ENCODE measurements at regions not wholly inside any gene's neighbourhood (a gene's known extent, or its start where the extent isn't known, plus 50 kb on each side); places are given as distances from the start of the nearest gene placed in this dataset.

DNA sequence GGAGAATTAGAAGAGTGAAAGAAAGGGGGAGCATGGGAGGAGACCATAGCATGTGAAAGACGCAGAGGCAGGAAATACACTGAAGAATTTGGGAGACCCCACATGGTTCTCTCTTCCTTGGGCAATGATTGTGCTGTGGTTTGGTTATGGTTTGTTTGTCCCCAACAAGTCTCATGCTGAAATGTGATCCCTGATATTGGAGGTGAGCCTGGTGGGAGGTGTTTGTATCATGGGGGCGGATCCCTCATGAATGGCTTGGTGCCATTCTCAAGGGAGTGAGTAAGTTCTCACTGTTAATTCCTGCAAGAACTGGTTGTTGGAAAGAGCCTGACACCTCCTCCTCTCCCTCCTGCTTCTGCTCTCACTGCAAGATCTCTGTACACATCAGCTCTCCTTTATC lies 78.6 kb upstream of the RAI2 start:
- intact Hi-C loops (cut with micrococcal nuclease): no loop called here

DNA sequence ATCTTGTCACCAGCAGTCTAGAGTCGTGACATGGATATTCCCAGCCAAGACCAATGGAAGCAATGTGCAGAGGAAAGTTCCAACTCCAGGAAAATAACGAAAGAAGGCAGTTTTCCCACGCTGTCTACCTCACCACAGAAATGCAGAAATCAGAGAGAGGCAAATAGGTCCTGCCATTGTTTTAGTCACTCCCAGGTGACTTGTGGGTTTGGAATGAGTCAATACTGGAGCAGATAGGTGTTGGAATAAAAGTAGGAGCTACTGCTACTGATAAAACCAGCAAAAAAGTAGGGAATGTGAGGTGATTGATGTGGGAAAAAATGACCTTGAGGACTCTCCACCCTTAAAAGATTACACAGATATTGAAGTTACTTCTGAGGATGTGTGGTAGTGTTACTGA lies 72.8 kb upstream of the RAI2 start:
- intact Hi-C loops (cut with micrococcal nuclease): no loop called here
- DNase-seq: no peak
- H3K4me1 ChIP-seq: no peaks in the 10 kb centered on the region
- no peaks in the 10 kb centered on the region for H3K36me3 ChIP-seq
- H3K9me3 ChIP-seq (replicated peaks): no peaks in the 10 kb centered on the region
- TF ChIP-seq, protein P1, sequence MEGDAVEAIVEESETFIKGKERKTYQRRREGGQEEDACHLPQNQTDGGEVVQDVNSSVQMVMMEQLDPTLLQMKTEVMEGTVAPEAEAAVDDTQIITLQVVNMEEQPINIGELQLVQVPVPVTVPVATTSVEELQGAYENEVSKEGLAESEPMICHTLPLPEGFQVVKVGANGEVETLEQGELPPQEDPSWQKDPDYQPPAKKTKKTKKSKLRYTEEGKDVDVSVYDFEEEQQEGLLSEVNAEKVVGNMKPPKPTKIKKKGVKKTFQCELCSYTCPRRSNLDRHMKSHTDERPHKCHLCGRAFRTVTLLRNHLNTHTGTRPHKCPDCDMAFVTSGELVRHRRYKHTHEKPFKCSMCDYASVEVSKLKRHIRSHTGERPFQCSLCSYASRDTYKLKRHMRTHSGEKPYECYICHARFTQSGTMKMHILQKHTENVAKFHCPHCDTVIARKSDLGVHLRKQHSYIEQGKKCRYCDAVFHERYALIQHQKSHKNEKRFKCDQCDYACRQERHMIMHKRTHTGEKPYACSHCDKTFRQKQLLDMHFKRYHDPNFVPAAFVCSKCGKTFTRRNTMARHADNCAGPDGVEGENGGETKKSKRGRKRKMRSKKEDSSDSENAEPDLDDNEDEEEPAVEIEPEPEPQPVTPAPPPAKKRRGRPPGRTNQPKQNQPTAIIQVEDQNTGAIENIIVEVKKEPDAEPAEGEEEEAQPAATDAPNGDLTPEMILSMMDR (IDR thresholded peaks at IDR 0.05; ENCODE audit: borderline replicate concordance): no peak
- no peaks in the 10 kb centered on the region for H3K27me3 ChIP-seq (ENCODE audit: low read depth)
- H3K27ac ChIP-seq (replicated peaks): no peak overlapping the region
- no peak overlapping the region for H3K4me3 ChIP-seq

More for the DNA sequence above, 78.6 kb upstream of the RAI2 start:
- no peaks in the 10 kb centered on the region for H3K9me3 ChIP-seq (replicated peaks)
- no peak overlapping the region for H3K27ac ChIP-seq (replicated peaks)
- H3K36me3 ChIP-seq: no peaks in the 10 kb centered on the region
- no peaks in the 10 kb centered on the region for H3K4me1 ChIP-seq
- no peak for DNase-seq
- TF ChIP-seq, protein P1 (IDR thresholded peaks at IDR 0.05; ENCODE audit: borderline replicate concordance): no peak
- H3K4me3 ChIP-seq: no peak overlapping the region
- H3K27me3 ChIP-seq (ENCODE audit: low read depth): no peaks in the 10 kb centered on the region

DNA sequence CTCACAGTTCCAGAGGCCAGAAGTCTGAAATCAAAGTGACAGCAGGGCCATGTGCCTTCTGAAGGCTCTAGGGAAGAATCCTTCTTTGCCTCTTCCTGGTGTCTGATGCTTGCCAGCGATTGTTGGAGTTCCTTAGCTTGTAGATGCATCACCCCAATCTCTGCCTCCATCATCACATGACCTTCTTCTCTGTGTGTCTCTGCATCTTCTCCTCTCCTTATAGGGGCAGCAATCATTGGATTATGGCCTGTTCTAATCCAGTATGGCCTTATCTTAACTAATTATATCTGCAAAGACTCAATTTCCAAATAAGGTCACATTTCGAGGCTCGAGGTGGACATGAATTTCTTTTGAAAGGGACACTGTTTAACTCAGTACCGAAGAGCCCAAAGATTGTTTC lies 71.7 kb upstream of the RAI2 start:
- H3K9me3 ChIP-seq (replicated peaks): no peaks in the 10 kb centered on the region
- H3K4me1 ChIP-seq: no peaks in the 10 kb centered on the region
- no peak overlapping the region for H3K4me3 ChIP-seq
- H3K36me3 ChIP-seq: no peaks in the 10 kb centered on the region
- intact Hi-C loops (cut with micrococcal nuclease): no loop called here
- no peaks in the 10 kb centered on the region for H3K27me3 ChIP-seq (ENCODE audit: low read depth)
- TF ChIP-seq, protein P1 (IDR thresholded peaks at IDR 0.05; ENCODE audit: borderline replicate concordance): no peak
- no peak for DNase-seq
- no peak overlapping the region for H3K27ac ChIP-seq (replicated peaks)

DNA sequence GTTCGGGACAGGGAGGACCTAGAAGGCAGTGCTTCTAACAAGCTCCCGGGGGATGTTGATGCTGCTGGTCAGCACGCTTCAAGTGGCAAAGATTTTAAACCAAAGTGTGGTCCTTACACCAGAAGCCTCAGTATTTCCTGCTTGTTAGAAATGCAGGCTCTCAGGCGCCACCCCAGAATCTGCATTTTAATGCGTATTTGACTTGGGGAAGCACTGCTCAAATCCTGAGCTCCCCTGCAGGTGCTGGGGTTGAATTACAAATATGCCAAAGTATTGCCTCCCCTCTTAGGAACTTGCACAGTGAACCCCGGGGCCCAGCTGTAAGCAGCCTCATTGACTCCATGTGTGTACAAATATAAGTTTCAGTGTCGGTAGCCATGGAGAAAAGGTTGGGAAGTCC lies 70.8 kb upstream of the RAI2 start:
- intact Hi-C loops (cut with micrococcal nuclease): no loop called here
- Histone ChIP-seq H3K27me3 (ENCODE audit: low read depth) (no peaks in the 10 kb centered on the region), H3K9me3 (replicated peaks) (no peaks in the 10 kb centered on the region), H3K4me3 (no peak overlapping the region), H3K4me1 (no peaks in the 10 kb centered on the region), H3K27ac (replicated peaks) (no peak overlapping the region), H3K36me3 (no peaks in the 10 kb centered on the region)
- no peak for DNase-seq
- TF ChIP-seq, protein P1 (IDR thresholded peaks at IDR 0.05; ENCODE audit: borderline replicate concordance): no peak

DNA sequence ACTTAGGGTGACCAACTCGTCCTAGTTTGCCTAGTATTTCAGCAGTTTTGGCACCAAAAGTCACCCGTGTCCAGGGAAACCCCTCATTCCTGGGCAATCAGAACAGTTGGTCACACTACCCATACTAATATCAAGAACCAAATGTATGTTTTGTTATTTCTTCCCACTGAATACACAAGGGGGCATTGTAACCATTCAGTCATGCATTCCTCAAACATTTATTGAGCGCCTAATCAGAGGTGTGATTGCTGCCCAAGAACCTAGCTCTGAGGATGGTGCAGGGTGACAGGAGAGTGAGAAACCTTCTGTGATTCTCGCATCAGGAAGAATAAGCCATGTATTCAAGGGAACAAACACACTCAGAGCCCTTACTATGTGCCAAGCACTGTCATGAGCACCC lies 69.8 kb upstream of the RAI2 start:
- intact Hi-C loops (cut with micrococcal nuclease): no loop called here
- Histone ChIP-seq H3K27ac (replicated peaks) (no peak overlapping the region), H3K4me1 (no peaks in the 10 kb centered on the region), H3K9me3 (replicated peaks) (no peaks in the 10 kb centered on the region), H3K27me3 (ENCODE audit: low read depth) (no peaks in the 10 kb centered on the region), H3K4me3 (no peak overlapping the region), H3K36me3 (no peaks in the 10 kb centered on the region)
- DNase-seq: no peak
- TF ChIP-seq, protein P1 (IDR thresholded peaks at IDR 0.05; ENCODE audit: borderline replicate concordance): peak; percentile 13

DNA sequence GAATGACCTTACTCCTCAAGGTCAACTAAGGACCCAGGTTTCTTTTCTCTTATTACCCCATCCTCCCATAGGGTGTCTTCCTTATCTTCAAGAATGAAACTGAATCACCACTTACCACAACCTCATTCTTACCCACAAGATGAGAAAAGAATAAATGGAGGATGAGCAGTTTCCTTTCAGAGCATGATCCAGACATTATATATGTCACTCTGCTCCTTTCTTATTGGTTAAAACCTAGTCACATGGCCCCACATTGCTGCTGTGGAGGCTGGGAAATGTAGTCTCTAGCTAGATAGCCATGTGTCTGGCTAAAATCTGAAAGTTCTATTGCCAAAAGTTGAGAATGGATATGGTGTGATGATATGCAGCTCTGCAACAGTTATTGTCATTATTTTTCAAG lies 62.4 kb upstream of the RAI2 start:
- TF ChIP-seq, protein P1 (IDR thresholded peaks at IDR 0.05; ENCODE audit: borderline replicate concordance): no peak

More for the DNA sequence above, 62.4 kb upstream of the RAI2 start:
- Histone ChIP-seq H3K9me3 (replicated peaks) (no peaks in the 10 kb centered on the region), H3K4me3 (no peak overlapping the region), H3K4me1 (no peaks in the 10 kb centered on the region), H3K36me3 (no peaks in the 10 kb centered on the region), H3K27me3 (ENCODE audit: low read depth) (no peaks in the 10 kb centered on the region), H3K27ac (replicated peaks) (no peak overlapping the region)
- DNase-seq: no peak
- intact Hi-C loops (cut with micrococcal nuclease): no loop called here
